ENCODE measurements at regions not wholly inside any gene's neighbourhood (a gene's known extent, or its start where the extent isn't known, plus 50 kb on each side); places are given as distances from the start of the nearest gene placed in this dataset.
"Not testable (repeated sequence)": the region's sequence is repeated elsewhere in the genome, so short reads cannot be mapped to it uniquely, and the experiment has no call there.

DNA sequence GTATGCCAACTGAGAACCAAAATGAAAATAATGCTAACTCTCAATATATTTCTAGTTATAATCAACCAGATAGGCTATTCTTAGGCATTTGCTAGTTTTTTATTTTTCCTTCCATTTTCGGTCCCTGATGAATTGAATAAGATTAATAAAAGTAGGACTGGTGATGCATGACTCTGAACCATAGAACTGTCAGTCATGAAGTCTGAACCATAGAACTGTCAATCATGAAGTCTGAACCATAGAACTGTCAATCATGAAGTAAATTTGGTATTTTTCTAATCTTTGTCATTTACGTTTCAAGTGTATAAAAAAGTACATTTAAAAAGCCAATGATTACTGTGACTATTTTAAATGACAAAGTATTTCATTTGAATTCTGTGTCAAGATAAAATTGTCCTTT, 460.2 kb upstream of the NDST3 start:
- Histone ChIP-seq H3K4me3 (no peak overlapping the region), H3K36me3 (no peaks in the 10 kb centered on the region), H3K4me1 (no peaks in the 10 kb centered on the region), H3K27me3 (no peaks in the 10 kb centered on the region), H3K27ac (no peak overlapping the region), H3K9me3 (no peaks in the 10 kb centered on the region)
- ATAC-seq: no peak
- DNase-seq: no peak
- intact Hi-C loops (cut with DNase I): no loop called here
- TF ChIP-seq CTCF (IDR thresholded peaks at IDR 0.05): no peak

GRCh38 chr4:117575850-117576249, 458.4 kb upstream of the NDST3 start:
- Histone ChIP-seq H3K4me1 (no peaks in the 10 kb centered on the region), H3K27ac (no peak overlapping the region), H3K4me3 (no peak overlapping the region), H3K36me3 (no peaks in the 10 kb centered on the region), H3K9me3 (no peaks in the 10 kb centered on the region), H3K27me3 (no peaks in the 10 kb centered on the region)
- no peak for ATAC-seq
- intact Hi-C loops (cut with DNase I): no loop called here
- no peak for TF ChIP-seq CTCF (IDR thresholded peaks at IDR 0.05)
- peak in 1 of 4 donors; percentile 43 for DNase-seq

DNA sequence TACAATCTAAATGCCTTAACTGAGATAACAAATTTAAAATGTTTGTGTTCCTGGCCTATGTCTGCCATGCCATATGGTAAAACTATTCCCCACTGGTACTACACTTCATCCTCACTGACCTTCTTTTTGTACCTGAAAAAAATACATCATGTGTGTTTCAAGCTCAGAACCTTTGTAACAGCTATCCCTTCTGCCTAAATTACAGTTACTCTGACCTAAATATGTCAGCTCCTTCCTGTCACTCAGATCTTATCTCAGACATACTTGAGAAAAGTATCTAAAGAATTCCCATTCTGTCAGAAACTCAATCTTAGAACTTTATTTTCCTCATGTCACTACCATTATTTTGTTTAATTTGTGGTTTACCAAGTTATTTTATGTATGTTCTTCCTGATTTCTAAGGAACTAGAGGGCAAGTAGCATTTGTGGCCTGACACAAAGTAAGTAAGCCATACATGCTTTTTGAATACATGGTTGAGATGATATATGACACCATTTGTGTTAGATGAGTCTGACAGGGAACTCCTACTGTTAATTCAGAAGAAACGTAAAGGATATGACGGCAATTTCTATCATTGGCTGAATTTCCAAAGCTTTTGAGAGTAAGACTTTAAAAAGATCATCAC, 456.5 kb upstream of the NDST3 start:
- no peak overlapping the region for H3K4me3 ChIP-seq
- no peaks in the 10 kb centered on the region for H3K27me3 ChIP-seq
- ATAC-seq (no peak), DNase-seq (no peak)
- no peaks in the 10 kb centered on the region for H3K9me3 ChIP-seq
- H3K36me3 ChIP-seq: no peaks in the 10 kb centered on the region
- no peak for TF ChIP-seq CTCF (IDR thresholded peaks at IDR 0.05)
- no peaks in the 10 kb centered on the region for H3K4me1 ChIP-seq
- H3K27ac ChIP-seq: no peak overlapping the region
- intact Hi-C loops (cut with DNase I): no loop called here

DNA sequence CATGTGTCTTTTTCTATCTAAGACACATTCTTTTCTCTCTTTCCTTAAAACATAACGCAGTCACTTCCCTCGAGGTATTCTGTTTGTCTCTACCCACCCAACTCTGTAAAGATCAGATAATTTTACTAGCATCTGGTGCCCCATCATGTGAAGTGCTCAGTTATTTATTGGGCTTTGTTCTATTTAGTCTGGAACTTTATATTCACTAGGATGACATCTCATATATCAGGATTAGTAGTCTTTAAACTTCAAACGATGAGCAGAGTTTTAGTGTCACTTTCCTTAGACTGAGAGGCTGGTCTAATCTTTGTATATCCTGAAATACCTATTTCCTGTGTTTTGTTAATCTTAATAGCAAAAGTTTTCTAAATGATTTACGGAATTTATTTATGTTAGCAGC, 445.5 kb upstream of the NDST3 start:
- Histone ChIP-seq H3K4me3 (no peak overlapping the region), H3K36me3 (no peaks in the 10 kb centered on the region), H3K27ac (no peak overlapping the region), H3K9me3 (no peaks in the 10 kb centered on the region), H3K27me3 (no peaks in the 10 kb centered on the region), H3K4me1 (no peaks in the 10 kb centered on the region)
- TF ChIP-seq CTCF (IDR thresholded peaks at IDR 0.05): no peak
- ATAC-seq (no peak), DNase-seq (no peak)
- intact Hi-C loops (cut with DNase I): no loop called here

GRCh38 chr4:117596917-117597480, 437.3 kb upstream of the NDST3 start:
- Histone ChIP-seq H3K36me3 (no peaks in the 10 kb centered on the region), H3K4me1 (no peaks in the 10 kb centered on the region), H3K27me3 (no peaks in the 10 kb centered on the region), H3K9me3 (no peaks in the 10 kb centered on the region), H3K4me3 (no peak overlapping the region), H3K27ac (no peak overlapping the region)
- TF ChIP-seq CTCF (IDR thresholded peaks at IDR 0.05): no peak
- intact Hi-C loops (cut with DNase I): no loop called here
- peak in 1 of 4 donors; percentile 41 for DNase-seq
- ATAC-seq: no peak

DNA sequence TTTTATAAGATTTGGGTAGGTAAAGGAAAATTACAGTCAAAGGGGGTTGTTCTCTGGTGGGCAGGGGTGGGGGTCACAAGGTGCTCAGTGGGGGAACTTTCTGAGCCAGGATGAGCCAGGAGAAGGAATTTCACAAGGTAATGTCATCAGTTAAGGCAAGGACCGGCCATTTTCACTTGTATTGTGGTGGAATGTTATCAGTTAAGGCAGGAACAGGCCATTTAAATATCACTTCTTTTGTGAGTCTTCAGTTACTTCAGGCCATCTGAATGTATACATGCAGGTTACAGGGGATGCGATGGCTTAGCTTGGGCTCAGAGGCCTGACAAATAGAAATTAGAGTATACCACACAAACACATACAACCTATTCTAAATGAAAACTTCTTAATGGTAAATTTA, 434.9 kb upstream of the NDST3 start:
- H3K4me1 ChIP-seq; H3K27me3 ChIP-seq; ATAC-seq; intact Hi-C loops (cut with DNase I); H3K27ac ChIP-seq; H3K36me3 ChIP-seq; H3K9me3 ChIP-seq; H3K4me3 ChIP-seq; DNase-seq: not testable (repeated sequence)

DNA sequence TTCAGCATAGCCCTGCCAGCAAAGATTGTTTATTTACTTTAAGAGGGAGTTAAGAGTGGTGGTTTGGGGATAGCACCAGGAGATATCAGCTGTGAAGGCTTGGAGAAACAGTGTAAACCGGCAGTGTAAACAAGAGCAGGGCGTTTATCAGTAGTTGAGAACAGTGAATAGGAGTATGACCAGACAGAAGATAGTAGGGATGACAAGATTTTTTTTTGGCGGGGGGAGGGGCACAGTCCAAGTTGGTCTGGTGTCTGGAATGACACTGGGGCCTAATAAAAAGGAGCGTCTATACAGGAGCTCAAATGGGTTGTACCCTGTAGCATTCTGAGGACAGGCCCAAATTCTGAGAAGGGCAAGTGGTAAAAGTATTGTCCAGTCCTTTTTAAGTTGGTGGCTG, 433.4 kb upstream of the NDST3 start:
- H3K9me3 ChIP-seq; H3K4me3 ChIP-seq; H3K27ac ChIP-seq; H3K36me3 ChIP-seq; ATAC-seq; DNase-seq; intact Hi-C loops (cut with DNase I); H3K27me3 ChIP-seq; H3K4me1 ChIP-seq: not testable (repeated sequence)

Data from left lung (tissue), 4 donors.